ENCODE measurements at regions not wholly inside any gene's neighbourhood (a gene's known extent, or its start where the extent isn't known, plus 50 kb on each side); places are given as distances from the start of the nearest gene placed in this dataset.

DNA sequence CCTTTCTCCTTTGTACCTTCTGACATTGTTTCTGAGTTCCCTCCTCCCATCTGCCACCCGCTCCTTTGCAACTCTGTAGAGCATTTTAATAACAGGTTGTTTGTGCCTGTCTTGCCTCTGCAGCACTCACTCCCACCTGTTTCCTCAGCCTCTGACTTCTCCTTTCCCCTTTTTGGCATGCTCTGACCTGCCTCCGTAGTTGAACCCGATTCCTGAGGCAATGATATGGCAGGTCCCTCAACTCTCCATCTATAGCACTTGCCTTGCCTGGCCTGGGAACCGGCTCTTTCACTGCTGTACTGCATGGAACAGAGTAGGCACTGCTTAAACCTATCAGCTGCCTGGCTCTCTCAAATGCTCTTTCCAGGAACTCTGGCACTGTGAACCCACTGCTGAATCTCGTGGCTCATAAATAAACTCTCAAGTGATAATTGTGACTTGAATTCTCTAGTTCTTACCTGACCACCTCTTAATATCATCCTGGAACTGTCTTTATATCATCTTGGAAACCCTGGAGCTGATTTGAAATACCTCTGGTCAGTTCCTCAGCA lies 50.3 kb downstream of the UTRN start:
- WGBS, result 62% methylated on average over 5 of the region's 5 CpGs
- no peak overlapping the region for H3K4me3 ChIP-seq (ENCODE audit: low read depth, low read length)
- H3K36me3 ChIP-seq (ENCODE audit: insufficient read depth), result no peaks in the 10 kb centered on the region
- no peak for DNase-seq (ENCODE audit: extremely low spot score)
- peaks cover 2% of the 10 kb centered on the region for H3K4me1 ChIP-seq (ENCODE audit: insufficient read depth)
- H3K27ac ChIP-seq (ENCODE audit: low read depth), result no peak overlapping the region

DNA sequence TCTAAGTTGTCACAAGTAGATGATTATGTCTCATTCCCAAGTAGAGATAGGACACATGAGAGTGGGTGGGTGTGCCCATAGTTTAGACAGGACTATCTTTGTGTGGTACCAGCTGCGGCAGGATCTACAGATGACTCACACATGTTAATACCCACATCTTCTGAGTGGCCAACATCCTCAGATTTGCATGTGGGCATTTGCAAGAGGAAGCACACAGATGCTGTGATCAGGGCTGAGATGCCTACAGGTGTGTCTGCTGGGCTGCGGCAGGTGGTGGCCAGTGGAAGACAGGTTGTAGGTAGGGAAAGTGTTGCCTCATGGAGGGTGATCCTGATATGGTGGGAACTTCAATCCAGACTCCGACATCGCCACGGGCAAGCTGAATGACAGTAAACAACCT lies 50.8 kb downstream of the UTRN start:
- Histone ChIP-seq H3K36me3 (ENCODE audit: insufficient read depth) (no peaks in the 10 kb centered on the region), H3K4me1 (ENCODE audit: insufficient read depth) (peaks cover 2% of the 10 kb centered on the region), H3K27ac (ENCODE audit: low read depth) (no peak overlapping the region), H3K4me3 (ENCODE audit: low read depth, low read length) (no peak overlapping the region)
- no peak for DNase-seq (ENCODE audit: extremely low spot score)
- WGBS, result 91% methylated on average over 5 of the region's 5 CpGs

DNA sequence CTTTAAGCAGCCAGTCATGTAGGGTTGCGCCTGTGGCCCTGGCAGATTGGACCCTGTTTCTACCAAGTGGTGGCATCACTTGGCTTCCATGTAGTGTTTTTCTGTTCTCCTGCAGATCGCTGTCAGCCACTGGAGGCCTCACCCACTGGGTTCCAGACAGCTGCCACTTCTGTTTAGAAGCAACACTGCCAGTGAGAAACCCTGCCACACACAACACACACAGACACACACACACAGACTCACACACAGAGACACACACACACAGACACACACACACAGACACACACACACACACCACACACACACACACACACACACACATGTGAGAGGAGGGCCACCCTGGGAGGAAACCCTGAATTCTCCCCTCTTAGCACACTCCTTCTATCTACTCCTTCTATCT lies 51.8 kb downstream of the UTRN start:
- Histone ChIP-seq H3K4me1 (ENCODE audit: insufficient read depth) (peaks cover 2% of the 10 kb centered on the region), H3K27ac (ENCODE audit: low read depth) (no peak overlapping the region)

DNA sequence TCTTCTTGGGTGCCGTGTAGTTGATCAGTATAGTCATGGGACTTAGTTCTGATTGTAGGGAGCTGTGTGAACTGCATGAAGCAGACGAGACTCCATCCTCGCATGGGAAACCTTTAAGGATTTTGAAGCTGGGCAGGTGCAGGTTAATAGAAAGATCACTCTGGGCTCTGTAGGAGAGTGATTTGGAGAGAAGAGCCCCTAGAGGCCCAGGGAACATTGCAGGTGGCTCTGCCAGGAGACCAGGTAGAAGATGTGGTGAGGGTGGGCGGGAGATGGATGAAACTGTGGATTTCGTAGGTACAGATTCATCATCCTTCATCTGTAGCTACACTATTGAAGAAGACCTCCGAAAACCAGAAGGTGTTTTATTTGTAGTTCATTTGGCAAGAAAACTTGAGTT lies 53.3 kb downstream of the UTRN start:
- no peak for DNase-seq (ENCODE audit: extremely low spot score)
- Histone ChIP-seq H3K36me3 (ENCODE audit: insufficient read depth) (no peaks in the 10 kb centered on the region), H3K4me3 (ENCODE audit: low read depth, low read length) (no peak overlapping the region), H3K4me1 (ENCODE audit: insufficient read depth) (peaks cover 2% of the 10 kb centered on the region), H3K27ac (ENCODE audit: low read depth) (no peak overlapping the region)
- 86% methylated on average over 6 of the region's 6 CpGs for WGBS

More for the DNA sequence above, 51.8 kb downstream of the UTRN start:
- H3K4me3 ChIP-seq (ENCODE audit: low read depth, low read length), result no peak overlapping the region
- DNase-seq (ENCODE audit: extremely low spot score), result no peak
- WGBS, result 97% methylated on average over 2 of the region's 2 CpGs
- no peaks in the 10 kb centered on the region for H3K36me3 ChIP-seq (ENCODE audit: insufficient read depth)

DNA sequence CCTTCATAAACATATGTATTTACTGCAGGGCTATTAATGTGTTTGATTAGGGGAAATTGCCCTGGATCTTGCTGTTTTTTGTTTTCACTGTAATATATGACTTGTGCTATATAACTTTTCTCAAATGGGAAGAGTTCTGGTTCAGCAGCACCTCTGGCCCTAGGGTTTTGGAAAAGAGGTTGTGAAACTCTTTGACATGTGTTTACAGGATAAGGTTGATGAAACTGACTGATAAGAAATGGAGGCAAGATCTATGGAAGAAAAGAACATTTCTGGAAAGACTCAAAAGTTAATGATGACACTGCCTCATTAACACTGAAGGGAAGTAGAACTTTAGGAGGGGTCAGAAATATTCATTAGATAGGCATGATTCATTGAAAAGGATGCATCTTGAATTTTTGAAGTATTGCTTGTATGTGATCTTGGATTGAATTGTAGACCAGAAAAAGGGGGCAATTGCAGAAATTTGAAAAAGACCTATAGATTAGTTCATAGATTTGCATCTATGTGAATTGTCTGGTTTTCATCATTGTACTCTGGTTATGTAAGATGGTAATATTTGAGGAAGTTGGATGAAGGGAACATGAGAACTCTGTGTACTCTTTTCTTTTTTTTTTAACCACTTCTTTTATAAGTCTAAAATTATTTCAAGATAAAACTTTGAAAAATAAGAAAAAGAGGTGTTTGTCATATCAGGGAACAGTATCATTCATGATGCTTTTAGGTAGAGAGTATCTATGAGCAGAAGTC lies 54.0 kb downstream of the UTRN start:
- Histone ChIP-seq H3K4me1 (ENCODE audit: insufficient read depth) (peaks cover 2% of the 10 kb centered on the region), H3K27ac (ENCODE audit: low read depth) (no peak overlapping the region), H3K36me3 (ENCODE audit: insufficient read depth) (no peaks in the 10 kb centered on the region), H3K4me3 (ENCODE audit: low read depth, low read length) (no peak overlapping the region)
- DNase-seq (ENCODE audit: extremely low spot score), result no peak

DNA sequence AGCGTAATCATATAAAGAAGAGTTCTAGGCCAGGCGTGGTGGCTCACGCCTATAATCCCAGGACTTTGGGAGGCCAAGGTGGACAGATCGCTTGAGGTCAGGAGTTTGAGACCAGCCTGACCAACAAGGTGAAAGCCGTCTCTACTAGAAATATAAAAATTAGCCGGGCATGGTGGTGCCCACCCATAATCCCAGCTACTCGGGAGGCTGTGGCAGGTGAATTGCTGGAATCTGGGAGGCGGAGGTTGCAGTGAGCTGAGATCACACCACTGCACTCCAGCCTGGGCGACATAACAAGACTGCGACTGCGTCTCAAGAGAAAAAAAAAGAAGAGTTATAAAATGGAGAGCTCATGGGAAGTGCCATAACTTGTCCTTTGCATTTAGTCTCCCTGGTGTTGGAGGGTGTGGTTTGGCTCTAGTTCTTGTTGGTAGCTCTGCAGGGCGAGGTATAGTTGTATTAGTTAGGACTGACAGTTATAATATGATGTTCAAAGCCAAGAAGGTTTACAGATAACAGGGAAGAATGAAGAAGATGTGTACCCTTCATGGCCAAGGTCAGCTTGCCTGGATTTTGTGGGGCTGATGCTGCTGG lies 54.8 kb downstream of the UTRN start:
- Histone ChIP-seq H3K36me3 (ENCODE audit: insufficient read depth) (no peaks in the 10 kb centered on the region), H3K4me1 (ENCODE audit: insufficient read depth) (peaks cover 2% of the 10 kb centered on the region), H3K27ac (ENCODE audit: low read depth) (no peak overlapping the region), H3K4me3 (ENCODE audit: low read depth, low read length) (no peak overlapping the region)
- no peak for DNase-seq (ENCODE audit: extremely low spot score)
- WGBS, result 95% methylated on average over 12 of the region's 12 CpGs

DNA sequence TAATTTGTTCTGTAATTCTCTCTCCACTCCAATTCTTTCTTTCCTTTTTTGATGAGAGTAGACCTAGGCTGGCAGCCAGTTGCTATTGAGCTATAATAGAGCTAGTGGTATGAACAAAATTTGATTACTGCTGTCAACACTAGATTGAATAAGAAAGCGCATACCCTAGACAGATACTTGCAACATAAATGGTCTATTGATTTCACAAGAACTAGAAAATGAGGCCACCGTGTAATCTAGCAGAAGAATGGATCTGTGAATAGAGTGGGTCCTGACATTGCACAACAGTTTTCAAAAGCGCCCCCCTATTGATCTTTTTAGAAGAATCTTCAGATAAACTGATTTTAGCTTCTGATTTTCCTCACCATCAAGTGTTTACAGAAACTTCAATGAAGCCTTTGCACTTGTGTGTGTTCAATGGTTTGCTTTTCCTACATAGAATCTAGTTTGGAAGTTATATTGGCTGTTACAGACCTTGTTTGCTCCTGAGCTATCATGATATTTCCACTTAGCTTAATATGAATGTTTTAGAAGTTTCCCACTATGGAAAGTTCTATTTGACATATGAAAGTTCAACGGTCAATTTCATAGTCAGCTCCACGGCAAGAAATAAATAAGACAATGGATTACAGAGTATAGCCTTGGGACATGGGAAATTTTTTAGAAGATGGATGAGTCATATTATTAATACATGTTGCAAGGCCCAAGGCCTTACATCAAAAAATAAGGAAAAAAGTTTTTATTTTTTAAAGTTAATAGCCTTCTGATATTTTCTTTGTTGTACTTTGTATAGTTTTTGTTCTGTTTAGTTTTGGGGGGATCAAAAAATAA lies 55.6 kb downstream of the UTRN start:
- H3K36me3 ChIP-seq (ENCODE audit: insufficient read depth), result no peaks in the 10 kb centered on the region
- H3K4me1 ChIP-seq (ENCODE audit: insufficient read depth), result no peaks in the 10 kb centered on the region
- no peak overlapping the region for H3K4me3 ChIP-seq (ENCODE audit: low read depth, low read length)
- 86% methylated on average over 5 of the region's 5 CpGs for WGBS
- DNase-seq (ENCODE audit: extremely low spot score), result no peak
- no peak overlapping the region for H3K27ac ChIP-seq (ENCODE audit: low read depth)

DNA sequence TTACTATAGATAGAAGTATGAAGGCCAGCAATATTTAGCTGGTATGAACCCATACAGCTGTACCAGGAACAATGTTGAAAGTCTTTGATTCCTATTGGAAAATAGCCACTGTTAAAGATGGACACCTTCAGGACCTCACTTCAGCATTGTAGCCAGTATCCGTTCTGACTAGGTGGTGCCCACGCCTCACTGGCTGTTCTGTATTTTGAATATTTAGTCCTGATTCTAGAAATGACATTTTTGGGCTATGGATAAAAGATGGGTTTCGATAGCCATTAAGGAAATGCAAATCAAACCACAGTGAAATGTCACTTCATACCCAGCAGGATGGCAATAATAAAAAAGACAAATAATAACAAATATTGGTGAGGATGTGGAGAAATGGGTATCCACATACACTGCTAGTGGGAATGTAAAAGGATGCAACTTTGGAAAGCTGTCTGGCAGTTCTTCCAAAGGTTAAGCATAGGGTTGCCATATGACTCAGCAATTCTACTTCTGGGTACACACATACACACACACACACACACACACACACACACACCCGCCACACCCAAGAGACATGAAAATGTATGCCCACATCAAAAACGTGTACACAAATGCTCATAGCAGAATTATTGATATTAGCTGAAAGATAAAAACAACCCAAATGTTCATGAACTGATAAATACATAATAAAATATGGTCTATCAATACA lies 56.8 kb downstream of the UTRN start:
- WGBS, result 85% methylated on average over 5 of the region's 5 CpGs
- Histone ChIP-seq H3K36me3 (ENCODE audit: insufficient read depth) (no peaks in the 10 kb centered on the region), H3K27ac (ENCODE audit: low read depth) (no peak overlapping the region), H3K4me3 (ENCODE audit: low read depth, low read length) (no peak overlapping the region), H3K4me1 (ENCODE audit: insufficient read depth) (peaks cover 1% of the 10 kb centered on the region)
- DNase-seq (ENCODE audit: extremely low spot score), result no peak

DNA sequence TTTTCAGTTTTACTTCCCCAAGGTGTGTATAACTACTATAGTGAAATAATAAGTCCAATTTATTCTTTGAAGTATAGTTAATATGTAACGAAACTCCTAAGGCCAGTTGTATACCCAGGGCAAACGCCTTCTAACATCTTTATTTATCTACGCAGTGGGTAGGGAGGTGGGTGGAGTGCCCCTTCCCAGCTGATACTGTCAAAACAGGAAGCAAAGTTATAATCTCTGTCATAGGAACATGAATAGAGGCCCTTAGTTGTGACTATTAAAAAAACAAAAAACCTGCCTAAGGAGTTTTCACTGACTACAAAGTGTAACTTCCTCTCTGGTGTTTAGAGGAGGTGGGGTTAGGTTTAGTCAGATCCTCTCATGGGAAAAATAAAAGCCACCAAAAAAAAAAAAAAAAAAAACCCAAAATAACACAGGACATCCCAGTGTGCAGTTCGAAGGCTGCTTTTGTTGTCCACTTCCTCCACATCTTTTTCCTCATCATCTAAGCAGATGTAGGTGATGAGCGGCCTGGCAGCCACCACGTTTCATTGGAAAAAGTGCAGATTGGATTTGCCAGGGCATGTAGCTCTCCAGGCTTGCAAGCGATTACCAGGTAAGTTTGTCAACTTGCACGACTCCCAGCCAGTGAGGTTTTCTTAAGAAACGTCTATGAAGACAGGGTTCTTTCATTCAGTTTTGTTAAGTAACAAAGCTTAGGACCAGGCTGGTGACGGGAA lies 58.7 kb downstream of the UTRN start:
- peak overlapping the region; percentile 2 for H3K4me3 ChIP-seq (ENCODE audit: low read depth, low read length)
- WGBS, result 65% methylated on average over 10 of the region's 10 CpGs
- H3K36me3 ChIP-seq (ENCODE audit: insufficient read depth), result no peaks in the 10 kb centered on the region
- H3K4me1 ChIP-seq (ENCODE audit: insufficient read depth), result peaks cover 1% of the 10 kb centered on the region
- H3K27ac ChIP-seq (ENCODE audit: low read depth), result peak overlapping the region; percentile 4
- DNase-seq (ENCODE audit: extremely low spot score), result no peak

DNA sequence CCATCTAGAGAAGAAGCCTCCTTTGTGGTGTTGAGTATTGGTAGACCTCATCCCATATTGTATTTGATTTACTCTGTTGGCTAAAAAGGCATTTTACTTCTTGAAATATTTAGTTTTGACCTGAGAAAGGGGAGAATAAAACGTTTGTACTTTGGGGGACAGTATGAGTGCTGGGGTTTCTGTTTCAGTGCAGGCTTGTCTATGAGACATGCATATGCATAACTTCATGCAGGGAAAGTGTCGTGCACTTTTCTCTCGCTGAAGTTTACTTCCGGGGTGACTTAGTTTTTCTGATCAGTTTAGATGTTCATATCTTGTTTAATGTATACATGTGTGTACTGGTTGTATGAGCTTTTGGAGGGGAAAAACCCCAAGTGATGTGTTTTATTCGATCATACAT lies 59.5 kb downstream of the UTRN start:
- no peaks in the 10 kb centered on the region for H3K36me3 ChIP-seq (ENCODE audit: insufficient read depth)
- 82% methylated on average over 5 of the region's 5 CpGs for WGBS
- no peak for DNase-seq (ENCODE audit: extremely low spot score)
- peak overlapping the region; percentile 2 for H3K4me3 ChIP-seq (ENCODE audit: low read depth, low read length)
- H3K4me1 ChIP-seq (ENCODE audit: insufficient read depth), result peaks cover 1% of the 10 kb centered on the region
- H3K27ac ChIP-seq (ENCODE audit: low read depth), result no peak overlapping the region

DNA sequence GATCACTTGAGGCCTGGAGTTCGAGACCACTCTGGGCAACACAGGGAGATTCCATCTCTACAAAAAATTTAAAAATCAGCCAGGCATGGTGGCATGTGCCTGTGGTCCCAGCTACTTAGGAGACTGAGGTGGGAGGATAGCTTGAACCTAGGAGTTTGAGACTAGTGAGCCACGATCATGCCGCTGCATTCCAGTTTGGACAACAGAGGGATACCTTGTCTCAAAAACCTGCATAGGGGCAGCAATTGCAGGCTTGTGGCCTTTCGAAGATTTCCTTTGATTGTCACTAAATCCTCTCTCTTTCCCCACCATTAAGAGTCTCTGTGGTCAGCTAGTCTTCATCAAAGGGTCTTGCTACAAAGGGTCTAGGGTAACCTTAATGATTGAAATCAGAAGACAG lies 60.3 kb downstream of the UTRN start:
- Histone ChIP-seq H3K27ac (ENCODE audit: low read depth) (no peak overlapping the region), H3K4me3 (ENCODE audit: low read depth, low read length) (no peak overlapping the region), H3K4me1 (ENCODE audit: insufficient read depth) (peaks cover 1% of the 10 kb centered on the region), H3K36me3 (ENCODE audit: insufficient read depth) (no peaks in the 10 kb centered on the region)
- no peak for DNase-seq (ENCODE audit: extremely low spot score)
- 94% methylated on average over 4 of the region's 4 CpGs for WGBS

DNA sequence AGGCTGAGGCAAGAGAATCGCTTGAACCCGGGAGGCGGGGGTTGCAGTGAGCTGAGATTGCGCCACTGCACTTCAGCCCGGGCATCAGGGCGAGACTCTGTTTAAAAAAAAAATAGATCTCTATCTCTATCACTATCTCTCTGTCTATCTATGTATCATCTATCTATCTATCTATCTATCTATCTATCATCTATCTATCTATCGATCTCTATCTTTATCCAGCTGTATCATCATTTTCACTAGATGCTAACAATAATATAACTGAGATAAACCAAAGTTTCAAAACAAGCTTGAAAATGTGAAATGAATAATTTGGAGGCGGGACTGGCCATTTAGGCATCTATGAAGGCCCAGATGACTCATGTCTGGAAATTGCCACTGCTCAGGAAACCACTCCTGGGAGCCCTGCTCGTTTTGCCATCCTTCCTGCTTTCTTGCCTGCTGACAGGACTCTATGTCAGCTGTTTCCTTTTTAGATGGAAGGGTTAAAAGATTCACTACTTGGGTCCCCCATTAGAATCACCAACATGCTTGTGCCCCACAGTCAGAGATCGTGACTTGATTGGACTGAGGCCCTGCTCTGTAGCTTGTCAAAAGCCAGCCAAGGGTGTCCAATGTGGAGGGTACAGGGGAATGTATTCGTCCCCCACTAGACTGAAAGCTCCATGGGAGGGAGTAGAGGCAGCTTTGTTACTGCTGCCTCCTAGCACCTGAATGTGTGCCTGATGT lies 61.7 kb downstream of the UTRN start:
- Histone ChIP-seq H3K36me3 (ENCODE audit: insufficient read depth) (no peaks in the 10 kb centered on the region), H3K4me3 (ENCODE audit: low read depth, low read length) (no peak overlapping the region), H3K4me1 (ENCODE audit: insufficient read depth) (peaks cover 5% of the 10 kb centered on the region), H3K27ac (ENCODE audit: low read depth) (no peak overlapping the region)
- WGBS, result 86% methylated on average over 11 of the region's 11 CpGs
- DNase-seq (ENCODE audit: extremely low spot score), result no peak
